Colonic mucosa (tissue), 4 donors: ENCODE measurements at regions not wholly inside any gene's neighbourhood (a gene's known extent, or its start where the extent isn't known, plus 50 kb on each side); places are given as distances from the start of the nearest gene placed in this dataset.
A peak's percentile ranks its signal among the peaks of the same experiment; 100 is the strongest.

Experiments used
- DNase-seq: peaks from one replicate; pipeline ENCODE4 v3.0.0-alpha.2; 2020
- H3K27ac ChIP-seq: fragments of 200-600 bp; one replicate; pipeline ENCODE4 v1.8.0; 2021
- H3K27me3 ChIP-seq: fragments of 200-600 bp; one replicate; pipeline ENCODE4 v1.8.0; 2021
- H3K36me3 ChIP-seq: fragments of 200-600 bp; one replicate; pipeline ENCODE4 v1.8.0; 2021
- H3K4me1 ChIP-seq: fragments of 200-600 bp; one replicate; pipeline ENCODE4 v1.8.0; 2021; ENCODE audit warnings: mild to moderate bottlenecking
- H3K4me3 ChIP-seq: fragments of 200-600 bp; one replicate; pipeline ENCODE4 v1.8.0; 2021
- H3K9ac ChIP-seq, 2 donors: one replicate each; pipeline ENCODE4 v1.7.0; 2013; ENCODE audit warnings: control low read depth in 2 of 2, low read depth in 2 of 2, low read length in 2 of 2
- H3K9me3 ChIP-seq: fragments of 200-600 bp; one replicate; pipeline ENCODE4 v1.8.0; 2021
- CTCF ChIP-seq: fragments of 200-600 bp; IDR thresholded peaks from one replicate; pipeline ENCODE4 v1.8.0; 2022; ENCODE audit warnings: antibody characterized with exemption, mild to moderate bottlenecking
- intact Hi-C: fragments of 100-400 bp; cut with DNase I; formaldehyde crosslinking; loops from one replicate; pipeline ENCODE4 v1.14.1; 2022
- donor health status: healthy.
- donor health status: DM: no; HTN: no; CAD: no.
- donor health status: DM: no; HTN: no; CAD: no.

- no peak for TF ChIP-seq CTCF
- Histone ChIP-seq H3K9me3 (no peaks in the 10 kb centered on the region), H3K27ac (no peak overlapping the region), H3K4me1 (no peaks in the 10 kb centered on the region), H3K27me3 (no peaks in the 10 kb centered on the region), H3K4me3 (no peak overlapping the region), H3K36me3 (no peaks in the 10 kb centered on the region), H3K9ac (no peak overlapping the region)
- intact Hi-C loops = no loop called here
- DNase-seq = no peak
These were observed 165.2 kb upstream of the PPP2R2D start for GRCh38 chr10:131735577-131735976.

GRCh38 chr10:131736321-131736980 is 164.4 kb upstream of the PPP2R2D start:
- Histone ChIP-seq H3K4me1 (no peaks in the 10 kb centered on the region), H3K27me3 (no peaks in the 10 kb centered on the region), H3K9ac (no peak overlapping the region), H3K9me3 (no peaks in the 10 kb centered on the region), H3K27ac (no peak overlapping the region), H3K36me3 (no peaks in the 10 kb centered on the region), H3K4me3 (no peak overlapping the region)
- no peak for TF ChIP-seq CTCF
- intact Hi-C loops = no loop called here
- DNase-seq = no peak

- DNase-seq = peak; percentile 7
- intact Hi-C loops = no loop called here
- H3K4me3 ChIP-seq = no peak overlapping the region
- no peaks in the 10 kb centered on the region for H3K4me1 ChIP-seq
- H3K36me3 ChIP-seq = no peaks in the 10 kb centered on the region
- H3K9ac ChIP-seq = no peak overlapping the region
- no peaks in the 10 kb centered on the region for H3K27me3 ChIP-seq
- no peak overlapping the region for H3K27ac ChIP-seq
- no peaks in the 10 kb centered on the region for H3K9me3 ChIP-seq
- no peak for TF ChIP-seq CTCF
These were observed 163.0 kb upstream of the PPP2R2D start for GRCh38 chr10:131737543-131738395.

- intact Hi-C loops = no loop called here
- Histone ChIP-seq H3K4me3 (no peak overlapping the region), H3K4me1 (no peaks in the 10 kb centered on the region), H3K9me3 (no peaks in the 10 kb centered on the region), H3K9ac (no peak overlapping the region), H3K36me3 (no peaks in the 10 kb centered on the region), H3K27ac (no peak overlapping the region), H3K27me3 (no peaks in the 10 kb centered on the region)
- TF ChIP-seq CTCF = no peak
- no peak for DNase-seq
These were observed 162.4 kb upstream of the PPP2R2D start for GRCh38 chr10:131738396-131738735.

- intact Hi-C loops = no loop called here
- no peaks in the 10 kb centered on the region for H3K9me3 ChIP-seq
- H3K27me3 ChIP-seq = no peaks in the 10 kb centered on the region
- H3K4me3 ChIP-seq = no peak overlapping the region
- H3K9ac ChIP-seq = no peak overlapping the region
- DNase-seq = no peak
- H3K36me3 ChIP-seq = no peaks in the 10 kb centered on the region
- no peaks in the 10 kb centered on the region for H3K4me1 ChIP-seq
- no peak for TF ChIP-seq CTCF
- H3K27ac ChIP-seq = no peak overlapping the region
These were observed 161.6 kb upstream of the PPP2R2D start for GRCh38 chr10:131739206-131739605.
